PC-9 (cell line): ENCODE measurements at regions not wholly inside any gene's neighbourhood (a gene's known extent, or its start where the extent isn't known, plus 50 kb on each side); places are given as distances from the start of the nearest gene placed in this dataset.
A peak's percentile ranks its signal among the peaks of the same experiment; 100 is the strongest.

Source experiments
- BruUV-seq: library from RNA; stranded (reverse); fragments of 400-500 nt; replicated peaks from 2 replicates; lab custom pipeline; 2021; lab: Mats Ljungman, UMichigan
- CTCF ChIA-PET: fragments of 300-600 bp; sonication (Branson Sonifier 250); formaldehyde crosslinking; loops from one replicate; lab custom pipeline; 2022; ENCODE audit warnings: antibody characterized with exemption; lab: Charles Lee
- POLR2A ChIA-PET: fragments of 300-600 bp; sonication (Branson Sonifier 250); formaldehyde crosslinking; loops from one replicate; lab custom pipeline; 2022; ENCODE audit warnings: antibody characterized with exemption; ENCODE audit not compliant: unreplicated experiment; lab: Charles Lee
- DNase-seq, 2 experiments: peaks; one replicate each; pipeline versions ENCODE4 v3.0.0 to v3.0.0-alpha.2; 2015 to 2022; ENCODE audit warnings: mixed read lengths in 1 of 2
- H2AFZ ChIP-seq: fragments of 200-600 bp; sonication (generic); 2 replicates; pipeline ENCODE4 v1.8.1; 2017; ENCODE audit warnings: antibody characterized with exemption
- H3F3A ChIP-seq: fragments of 200-600 bp; sonication (generic); 2 replicates; pipeline ENCODE4 v1.8.1; 2017; ENCODE audit warnings: antibody characterized with exemption, mild to moderate bottlenecking, low read depth; ENCODE audit not compliant: insufficient read depth
- H3K27ac ChIP-seq: fragments of 200-600 bp; sonication (generic); 2 replicates; pipeline ENCODE4 v1.6.1; 2016; ENCODE audit warnings: mixed run types
- H3K27me3 ChIP-seq: fragments of 200-600 bp; sonication (generic); 2 replicates; pipeline ENCODE4 v1.6.1; 2016; ENCODE audit warnings: low read depth, mixed run types; ENCODE audit not compliant: insufficient read depth
- H3K36me3 ChIP-seq: fragments of 200-600 bp; sonication (generic); 2 replicates; pipeline ENCODE4 v1.6.1; 2016; ENCODE audit warnings: low read depth, mixed run types
- H3K4me1 ChIP-seq: fragments of 200-600 bp; sonication (generic); replicated peaks from 2 replicates; pipeline ENCODE4 v1.6.1; 2016; ENCODE audit warnings: mixed run types; ENCODE audit not compliant: insufficient read depth
- H3K4me2 ChIP-seq: fragments of 200-600 bp; sonication (generic); 2 replicates; pipeline ENCODE4 v1.6.1; 2017; ENCODE audit warnings: mixed run types
- H3K4me3 ChIP-seq: fragments of 200-600 bp; sonication (generic); 2 replicates; pipeline ENCODE4 v1.6.1; 2016; ENCODE audit warnings: mixed run types
- H3K79me2 ChIP-seq: fragments of 200-600 bp; sonication (generic); 2 replicates; pipeline ENCODE4 v1.6.1; 2017; ENCODE audit warnings: low read depth, mixed run types
- H3K9me2 ChIP-seq: fragments of 200-600 bp; sonication (generic); 2 replicates; pipeline ENCODE4 v1.8.1; 2017; ENCODE audit warnings: mild to moderate bottlenecking; ENCODE audit not compliant: insufficient read depth
- H3K9me3 ChIP-seq: fragments of 200-600 bp; sonication (generic); 2 replicates; pipeline ENCODE4 v1.8.1; 2016; ENCODE audit warnings: low read depth; ENCODE audit not compliant: insufficient read depth
- H4K20me1 ChIP-seq: fragments of 200-600 bp; sonication (generic); 2 replicates; pipeline ENCODE4 v1.8.1; 2017; ENCODE audit not compliant: insufficient read depth
- EZH2 ChIP-seq: fragments of 200-600 bp; sonication (generic); IDR thresholded peaks from 2 replicates; pipeline ENCODE4 v1.8.0; 2017; ENCODE audit warnings: antibody characterized with exemption, low read depth
- intact Hi-C: fragments of 100-400 bp; cut with micrococcal nuclease; formaldehyde crosslinking; loops from one replicate; pipeline ENCODE4 v1.10.0; 2022; ENCODE audit not compliant: unreplicated experiment
- TF ChIP-seq, protein P1 (sequence below): fragments of 200-600 bp; sonication (generic); conservative IDR thresholded peaks from 2 replicates; pipeline ENCODE4 v1.6.1; 2017; ENCODE audit warnings: mixed run types, antibody characterized with exemption, mild to moderate bottlenecking, moderate library complexity

DNA sequence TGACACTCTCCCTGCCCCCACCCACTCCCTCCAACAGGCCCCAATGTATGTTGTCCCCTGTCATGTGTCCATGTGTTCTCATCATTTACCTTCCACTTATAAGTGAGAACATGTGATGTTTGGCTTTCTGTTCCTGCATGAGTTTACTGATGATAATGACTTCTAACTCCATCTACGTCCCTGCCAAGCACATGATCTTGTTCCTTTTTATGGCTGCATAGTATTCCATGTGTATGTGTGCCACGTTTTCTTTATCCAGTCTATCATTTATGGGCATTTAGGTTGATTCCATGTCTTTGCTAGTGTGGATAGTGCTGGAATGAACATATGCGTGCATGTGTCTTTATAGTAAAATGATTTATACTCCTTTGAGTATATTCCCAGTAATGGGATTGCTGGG lies 100.0 kb upstream of the LHX5 start:
- Histone ChIP-seq H3K36me3 (no peaks in the 10 kb centered on the region), H3K4me2 (no peak overlapping the region), H3K9me3 (no peaks in the 10 kb centered on the region), H3K4me1 (no peaks in the 10 kb centered on the region), H3K4me3 (no peak overlapping the region), H2AFZ (no peak overlapping the region), H3K27me3 (0 out of 2 replicates have a peak, but pooled peaks cover 6% of the 10 kb centered on the region), H3K79me2 (no peaks in the 10 kb centered on the region), H3K27ac (no peak overlapping the region), H4K20me1 (no peaks in the 10 kb centered on the region), H3K9me2 (no peaks in the 10 kb centered on the region), H3F3A (no peaks in the 10 kb centered on the region)
- DNase-seq, result no peak
- ChIA-PET CTCF (no interaction called here), POLR2A (no interaction called here)
- BruUV-seq, result no TSS peak
- no peak for TF ChIP-seq EZH2
- TF ChIP-seq, protein P1, sequence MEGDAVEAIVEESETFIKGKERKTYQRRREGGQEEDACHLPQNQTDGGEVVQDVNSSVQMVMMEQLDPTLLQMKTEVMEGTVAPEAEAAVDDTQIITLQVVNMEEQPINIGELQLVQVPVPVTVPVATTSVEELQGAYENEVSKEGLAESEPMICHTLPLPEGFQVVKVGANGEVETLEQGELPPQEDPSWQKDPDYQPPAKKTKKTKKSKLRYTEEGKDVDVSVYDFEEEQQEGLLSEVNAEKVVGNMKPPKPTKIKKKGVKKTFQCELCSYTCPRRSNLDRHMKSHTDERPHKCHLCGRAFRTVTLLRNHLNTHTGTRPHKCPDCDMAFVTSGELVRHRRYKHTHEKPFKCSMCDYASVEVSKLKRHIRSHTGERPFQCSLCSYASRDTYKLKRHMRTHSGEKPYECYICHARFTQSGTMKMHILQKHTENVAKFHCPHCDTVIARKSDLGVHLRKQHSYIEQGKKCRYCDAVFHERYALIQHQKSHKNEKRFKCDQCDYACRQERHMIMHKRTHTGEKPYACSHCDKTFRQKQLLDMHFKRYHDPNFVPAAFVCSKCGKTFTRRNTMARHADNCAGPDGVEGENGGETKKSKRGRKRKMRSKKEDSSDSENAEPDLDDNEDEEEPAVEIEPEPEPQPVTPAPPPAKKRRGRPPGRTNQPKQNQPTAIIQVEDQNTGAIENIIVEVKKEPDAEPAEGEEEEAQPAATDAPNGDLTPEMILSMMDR, result no peak
- intact Hi-C loops, result no loop called here

DNA sequence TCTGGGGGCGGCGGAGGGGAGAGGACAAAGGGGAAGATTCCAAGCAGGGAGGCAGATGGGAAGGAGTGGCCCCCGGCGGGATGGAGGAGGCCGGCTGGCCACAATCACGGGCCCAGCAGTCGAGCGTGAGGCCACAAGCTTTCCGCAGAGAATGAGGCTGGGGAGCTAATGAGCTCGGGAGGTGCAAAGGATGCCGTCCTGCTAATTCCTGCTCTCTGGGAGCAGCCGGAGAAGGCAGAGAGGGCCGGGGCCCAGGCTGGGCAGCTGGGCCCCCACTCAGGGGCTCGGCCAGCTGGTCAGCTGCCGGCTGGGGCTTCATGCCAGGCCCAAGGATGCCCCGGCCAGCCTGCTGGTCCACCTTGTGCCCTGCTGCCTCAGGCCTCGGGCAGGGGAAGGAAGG lies 98.1 kb upstream of the LHX5 start:
- TF ChIP-seq, protein P1, result no peak
- TF ChIP-seq EZH2, result no peak
- CTCF ChIA-PET, result interaction anchor here (0.6 kb wide), 1 partner anchor 114 kb away, joined by 6 read pairs; no protein-coding TSS in a partner anchor
- POLR2A ChIA-PET, result no interaction called here
- no TSS peak for BruUV-seq
- DNase-seq, result no peak
- intact Hi-C loops, result no loop called here
- Histone ChIP-seq H3K79me2 (no peaks in the 10 kb centered on the region), H2AFZ (no peak overlapping the region), H3K9me3 (no peaks in the 10 kb centered on the region), H3K4me3 (no peak overlapping the region), H3F3A (no peaks in the 10 kb centered on the region), H3K4me2 (no peak overlapping the region), H3K9me2 (no peaks in the 10 kb centered on the region), H3K4me1 (no peaks in the 10 kb centered on the region), H3K27ac (no peak overlapping the region), H3K27me3 (peaks cover 5% of the 10 kb centered on the region), H4K20me1 (no peaks in the 10 kb centered on the region), H3K36me3 (no peaks in the 10 kb centered on the region)

DNA sequence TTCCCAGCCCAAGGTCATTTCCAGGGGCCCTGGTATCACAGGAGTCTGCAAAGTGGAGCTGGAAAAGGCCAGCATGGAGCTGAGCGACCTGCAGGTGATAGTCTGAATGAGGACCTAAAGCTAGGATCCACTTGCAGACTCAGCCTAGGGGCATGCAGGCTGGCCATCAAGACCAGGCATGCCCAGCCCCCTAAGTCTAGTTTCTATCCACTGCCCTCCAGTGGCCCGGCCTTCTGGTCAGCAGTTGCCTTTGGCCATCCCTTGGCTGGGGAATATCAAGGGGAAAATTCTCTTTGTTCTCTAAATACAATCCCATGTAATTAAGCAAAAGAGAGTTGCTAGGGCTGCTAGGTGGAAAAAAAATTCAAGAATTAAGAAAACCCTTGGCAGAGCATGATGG lies 96.3 kb upstream of the LHX5 start:
- Histone ChIP-seq H3K27me3 (peaks cover 17% of the 10 kb centered on the region), H3K79me2 (no peaks in the 10 kb centered on the region), H2AFZ (no peak overlapping the region), H3K27ac (no peak overlapping the region), H3K9me3 (no peaks in the 10 kb centered on the region), H3K4me3 (no peak overlapping the region), H3K4me2 (no peak overlapping the region), H3F3A (no peaks in the 10 kb centered on the region), H3K36me3 (no peaks in the 10 kb centered on the region), H4K20me1 (no peaks in the 10 kb centered on the region), H3K4me1 (no peaks in the 10 kb centered on the region), H3K9me2 (no peaks in the 10 kb centered on the region)
- CTCF ChIA-PET, result no interaction called here
- intact Hi-C loops, result no loop called here
- POLR2A ChIA-PET, result no interaction called here
- DNase-seq, result peak in 1 of 2 experiments; percentile 21
- no TSS peak for BruUV-seq
- TF ChIP-seq EZH2, result no peak
- TF ChIP-seq, protein P1, result no peak
